Activated CD8-positive, alpha-beta T cell treated with anti-CD3 and anti-CD28 coated beads, Interleukin-2, amount 10 ng/mL, durations not matched to agents 7 days and 5 days (primary cell): ENCODE measurements at regions not wholly inside any gene's neighbourhood (a gene's known extent, or its start where the extent isn't known, plus 50 kb on each side); places are given as distances from the start of the nearest gene placed in this dataset.

Experiments
- ATAC-seq: fragments of 150-1000 bp; cut with Tn5 transposase; one replicate; pipeline ENCODE4 v1.10.0; 2021; ENCODE audit warnings: moderate library complexity
- CTCF ChIA-PET: fragments of 350-600 bp; sonication (Branson Sonifier 250); formaldehyde crosslinking; loops from one replicate; lab custom pipeline; 2021; ENCODE audit warnings: antibody characterized with exemption; lab: Charles Lee
- POLR2A ChIA-PET: fragments of 350-600 bp; sonication (Branson Sonifier 250); formaldehyde crosslinking; loops from one replicate; lab custom pipeline; 2021; ENCODE audit warnings: antibody characterized with exemption; lab: Charles Lee
- DNase-seq: peaks from one replicate; pipeline ENCODE4 v3.0.0-alpha.2; 2020
- H3K27ac Mint-ChIP-seq: one replicate; pipeline ENCODE4 v1.8.0; 2021; ENCODE audit warnings: mild to moderate bottlenecking, mixed read lengths
- H3K27me3 Mint-ChIP-seq: one replicate; pipeline ENCODE4 v1.8.0; 2021; ENCODE audit warnings: low read depth, mixed read lengths
- H3K36me3 Mint-ChIP-seq: one replicate; pipeline ENCODE4 v1.8.0; 2021; ENCODE audit warnings: low read depth, mixed read lengths
- H3K4me1 Mint-ChIP-seq: one replicate; pipeline ENCODE4 v1.8.0; 2021; ENCODE audit warnings: low read depth, mixed read lengths
- H3K4me3 Mint-ChIP-seq: one replicate; pipeline ENCODE4 v1.8.0; 2021; ENCODE audit warnings: mild to moderate bottlenecking, mixed read lengths
- H3K9me3 Mint-ChIP-seq: one replicate; pipeline ENCODE4 v1.8.0; 2022; ENCODE audit warnings: mixed read lengths; ENCODE audit not compliant: insufficient read depth

- Mint-ChIP-seq H3K27ac (no peak overlapping the region), H3K4me3 (no peak overlapping the region), H3K27me3 (no peaks in the 10 kb centered on the region), H3K4me1 (no peaks in the 10 kb centered on the region), H3K9me3 (no peaks in the 10 kb centered on the region), H3K36me3 (no peaks in the 10 kb centered on the region)
- no peak for ATAC-seq
- DNase-seq = no peak
- ChIA-PET CTCF (no interaction called here), POLR2A (no interaction called here)
These were observed 67.2 kb upstream of the ALX4 start for GRCh38 chr11:44377121-44377520.

- H3K27ac Mint-ChIP-seq = no peak overlapping the region
- no peaks in the 10 kb centered on the region for H3K36me3 Mint-ChIP-seq
- no peaks in the 10 kb centered on the region for H3K27me3 Mint-ChIP-seq
- H3K4me1 Mint-ChIP-seq = no peaks in the 10 kb centered on the region
- DNase-seq = no peak
- no peak overlapping the region for H3K4me3 Mint-ChIP-seq
- CTCF ChIA-PET = no interaction called here
- ATAC-seq = no peak
- POLR2A ChIA-PET = no interaction called here
- no peaks in the 10 kb centered on the region for H3K9me3 Mint-ChIP-seq
These were observed 68.0 kb upstream of the ALX4 start for GRCh38 chr11:44377914-44378321.

- Mint-ChIP-seq H3K4me1 (no peaks in the 10 kb centered on the region), H3K27ac (no peak overlapping the region), H3K9me3 (no peaks in the 10 kb centered on the region), H3K27me3 (no peaks in the 10 kb centered on the region), H3K36me3 (no peaks in the 10 kb centered on the region), H3K4me3 (no peak overlapping the region)
- DNase-seq (no peak), ATAC-seq (no peak)
- ChIA-PET POLR2A (no interaction called here), CTCF (no interaction called here)
These were observed 69.4 kb upstream of the ALX4 start for GRCh38 chr11:44379141-44380008.

GRCh38 chr11:44380009-44380313 lies 70.0 kb upstream of the ALX4 start:
- CTCF ChIA-PET = no interaction called here
- Mint-ChIP-seq H3K4me3 (no peak overlapping the region), H3K4me1 (no peaks in the 10 kb centered on the region), H3K36me3 (no peaks in the 10 kb centered on the region), H3K27ac (no peak overlapping the region), H3K27me3 (no peaks in the 10 kb centered on the region), H3K9me3 (no peaks in the 10 kb centered on the region)
- POLR2A ChIA-PET = no interaction called here
- ATAC-seq (no peak), DNase-seq (no peak)

GRCh38 chr11:44380820-44381219 lies 70.9 kb upstream of the ALX4 start:
- ChIA-PET POLR2A (no interaction called here), CTCF (no interaction called here)
- Mint-ChIP-seq H3K27ac (no peak overlapping the region), H3K4me3 (no peak overlapping the region), H3K4me1 (no peaks in the 10 kb centered on the region), H3K9me3 (no peaks in the 10 kb centered on the region), H3K27me3 (no peaks in the 10 kb centered on the region), H3K36me3 (no peaks in the 10 kb centered on the region)
- DNase-seq (no peak), ATAC-seq (no peak)

- CTCF ChIA-PET = no interaction called here
- no peaks in the 10 kb centered on the region for H3K9me3 Mint-ChIP-seq
- H3K27me3 Mint-ChIP-seq = no peaks in the 10 kb centered on the region
- POLR2A ChIA-PET = no interaction called here
- H3K4me3 Mint-ChIP-seq = no peak overlapping the region
- H3K36me3 Mint-ChIP-seq = no peaks in the 10 kb centered on the region
- H3K27ac Mint-ChIP-seq = no peak overlapping the region
- DNase-seq (no peak), ATAC-seq (no peak)
- no peaks in the 10 kb centered on the region for H3K4me1 Mint-ChIP-seq
These were observed 71.3 kb upstream of the ALX4 start for GRCh38 chr11:44381261-44381660.

- Mint-ChIP-seq H3K27ac (no peak overlapping the region), H3K36me3 (no peaks in the 10 kb centered on the region), H3K4me1 (no peaks in the 10 kb centered on the region), H3K9me3 (no peaks in the 10 kb centered on the region), H3K4me3 (no peak overlapping the region), H3K27me3 (no peaks in the 10 kb centered on the region)
- CTCF ChIA-PET = no interaction called here
- POLR2A ChIA-PET = no interaction called here
- ATAC-seq (no peak), DNase-seq (no peak)
These were observed 72.2 kb upstream of the ALX4 start for GRCh38 chr11:44382118-44382517.

GRCh38 chr11:44382656-44383240 lies 72.8 kb upstream of the ALX4 start:
- Mint-ChIP-seq H3K36me3 (no peaks in the 10 kb centered on the region), H3K27ac (no peak overlapping the region), H3K27me3 (no peaks in the 10 kb centered on the region), H3K4me3 (no peak overlapping the region), H3K9me3 (no peaks in the 10 kb centered on the region), H3K4me1 (no peaks in the 10 kb centered on the region)
- ATAC-seq (no peak), DNase-seq (no peak)
- ChIA-PET POLR2A (no interaction called here), CTCF (no interaction called here)

GRCh38 chr11:44383246-44383645 lies 73.3 kb upstream of the ALX4 start:
- no peaks in the 10 kb centered on the region for H3K27me3 Mint-ChIP-seq
- no peak overlapping the region for H3K27ac Mint-ChIP-seq
- H3K4me3 Mint-ChIP-seq = no peak overlapping the region
- ChIA-PET POLR2A (no interaction called here), CTCF (no interaction called here)
- ATAC-seq (no peak), DNase-seq (no peak)
- H3K4me1 Mint-ChIP-seq = no peaks in the 10 kb centered on the region
- no peaks in the 10 kb centered on the region for H3K36me3 Mint-ChIP-seq
- no peaks in the 10 kb centered on the region for H3K9me3 Mint-ChIP-seq

GRCh38 chr11:44387415-44387814 lies 77.5 kb upstream of the ALX4 start:
- Mint-ChIP-seq H3K36me3 (no peaks in the 10 kb centered on the region), H3K4me3 (no peak overlapping the region), H3K4me1 (peaks cover 2% of the 10 kb centered on the region), H3K27ac (no peak overlapping the region), H3K27me3 (peaks cover 10% of the 10 kb centered on the region), H3K9me3 (no peaks in the 10 kb centered on the region)
- no peak for ATAC-seq
- no peak for DNase-seq
- ChIA-PET CTCF (no interaction called here), POLR2A (no interaction called here)

- CTCF ChIA-PET = no interaction called here
- POLR2A ChIA-PET = no interaction called here
- peaks cover 2% of the 10 kb centered on the region for H3K4me1 Mint-ChIP-seq
- H3K36me3 Mint-ChIP-seq = no peaks in the 10 kb centered on the region
- DNase-seq (no peak), ATAC-seq (no peak)
- H3K9me3 Mint-ChIP-seq = no peaks in the 10 kb centered on the region
- no peak overlapping the region for H3K27ac Mint-ChIP-seq
- no peak overlapping the region for H3K4me3 Mint-ChIP-seq
- peaks cover 14% of the 10 kb centered on the region for H3K27me3 Mint-ChIP-seq
These were observed 77.9 kb upstream of the ALX4 start for GRCh38 chr11:44387825-44388224.

GRCh38 chr11:44388828-44389657 lies 79.1 kb upstream of the ALX4 start:
- DNase-seq (no peak), ATAC-seq (no peak)
- Mint-ChIP-seq H3K4me3 (no peak overlapping the region), H3K36me3 (no peaks in the 10 kb centered on the region), H3K9me3 (no peaks in the 10 kb centered on the region), H3K4me1 (peaks cover 2% of the 10 kb centered on the region), H3K27me3 (peaks cover 17% of the 10 kb centered on the region), H3K27ac (no peak overlapping the region)
- POLR2A ChIA-PET = no interaction called here
- CTCF ChIA-PET = no interaction called here
